Peyer's patch (tissue), 4 donors: ENCODE measurements at regions not wholly inside any gene's neighbourhood (a gene's known extent, or its start where the extent isn't known, plus 50 kb on each side); places are given as distances from the start of the nearest gene placed in this dataset.
"Not testable (repeated sequence)": the region's sequence is repeated elsewhere in the genome, so short reads cannot be mapped to it uniquely, and the experiment has no call there.

ENCODE experiments used
- DNase-seq, 3 donors: peaks; one replicate each; pipeline ENCODE4 v3.0.0-alpha.2; 2017 to 2019
- H3K27ac ChIP-seq, 4 donors: fragments of 200-600 bp; sonication (generic); one replicate each; pipeline ENCODE4 v1.5.1; 2016 to 2019
- H3K27me3 ChIP-seq, 2 donors: fragments of 200-600 bp; sonication (generic); one replicate each; pipeline ENCODE4 v1.5.1; 2019
- H3K36me3 ChIP-seq, 3 donors: fragments of 200-600 bp; sonication (generic); one replicate each; pipeline ENCODE4 v1.5.1; 2016 to 2019
- H3K4me1 ChIP-seq, 4 donors: fragments of 200-600 bp; sonication (generic); one replicate each; pipeline ENCODE4 v1.5.1; 2016 to 2019
- H3K4me3 ChIP-seq, 4 donors: fragments of 200-600 bp; sonication (generic); 1 replicate in 3 of 4; 2 replicates in 1 of 4; pipeline ENCODE4 v1.5.1; 2016 to 2019; ENCODE audit warnings: mild to moderate bottlenecking in 1 of 4
- H3K9me3 ChIP-seq, 4 donors: fragments of 200-600 bp; sonication (generic); one replicate each; pipeline ENCODE4 v1.5.1; 2016 to 2019; ENCODE audit warnings: mild to moderate bottlenecking in 1 of 4
- CTCF ChIP-seq, 6 experiments: fragments of 450-650 bp in 4 of 6; fragments of 200-600 bp in 2 of 6; sonication (generic) in 1 of 6; IDR thresholded peaks; one replicate each; pipeline ENCODE4 v1.5.1; 2017 to 2019; ENCODE audit warnings: antibody characterized with exemption in 6 of 6, mild to moderate bottlenecking in 3 of 6, moderate library complexity in 1 of 6
- POLR2A ChIP-seq, 2 donors: fragments of 450-650 bp; IDR thresholded peaks; one replicate each; pipeline ENCODE4 v1.5.1; 2017; ENCODE audit warnings: antibody characterized with exemption in 2 of 2, mild to moderate bottlenecking in 2 of 2, moderate library complexity in 2 of 2

- Histone ChIP-seq H3K27me3 (no peaks in the 10 kb centered on the region), H3K4me1 (no peaks in the 10 kb centered on the region), H3K9me3 (no peaks in the 10 kb centered on the region), H3K36me3 (no peaks in the 10 kb centered on the region), H3K4me3 (no peak overlapping the region), H3K27ac (no peak overlapping the region)
- DNase-seq, result no peak
- no peak for TF ChIP-seq POLR2A (IDR thresholded peaks at IDR 0.05)
- TF ChIP-seq CTCF (IDR thresholded peaks at IDR 0.05), result no peak
These were observed 247.0 kb downstream of the YTHDC2 start for GRCh38 chr5:113760486-113760885.

GRCh38 chr5:113761594-113761993 lies 248.1 kb downstream of the YTHDC2 start:
- no peak for DNase-seq
- Histone ChIP-seq H3K4me3 (no peak overlapping the region), H3K4me1 (no peaks in the 10 kb centered on the region), H3K36me3 (no peaks in the 10 kb centered on the region), H3K27ac (no peak overlapping the region), H3K27me3 (no peaks in the 10 kb centered on the region), H3K9me3 (no peaks in the 10 kb centered on the region)
- TF ChIP-seq POLR2A (IDR thresholded peaks at IDR 0.05) (no peak), CTCF (IDR thresholded peaks at IDR 0.05) (no peak)

GRCh38 chr5:113764382-113764781 lies 250.9 kb downstream of the YTHDC2 start:
- TF ChIP-seq POLR2A (IDR thresholded peaks at IDR 0.05) (no peak), CTCF (IDR thresholded peaks at IDR 0.05) (no peak)
- no peak overlapping the region for H3K27ac ChIP-seq
- H3K9me3 ChIP-seq, result peaks cover 0 to 6% (median 0%) of the 10 kb centered on the region in 4 donors
- no peaks in the 10 kb centered on the region for H3K4me1 ChIP-seq
- no peaks in the 10 kb centered on the region for H3K27me3 ChIP-seq
- no peak for DNase-seq
- H3K4me3 ChIP-seq, result no peak overlapping the region
- no peaks in the 10 kb centered on the region for H3K36me3 ChIP-seq

- not testable (repeated sequence) for H3K36me3 ChIP-seq, H3K27me3 ChIP-seq, H3K9me3 ChIP-seq, H3K4me3 ChIP-seq, H3K4me1 ChIP-seq, DNase-seq, H3K27ac ChIP-seq
These were observed 253.3 kb downstream of the YTHDC2 start for GRCh38 chr5:113766827-113767226.

GRCh38 chr5:113770648-113771047 lies 257.2 kb downstream of the YTHDC2 start:
- Histone ChIP-seq H3K27me3 (no peaks in the 10 kb centered on the region), H3K9me3 (peaks cover 0 to 6% (median 0%) of the 10 kb centered on the region in 4 donors), H3K4me1 (no peaks in the 10 kb centered on the region), H3K36me3 (no peaks in the 10 kb centered on the region), H3K4me3 (no peak overlapping the region), H3K27ac (no peak overlapping the region)
- TF ChIP-seq CTCF (IDR thresholded peaks at IDR 0.05) (no peak), POLR2A (IDR thresholded peaks at IDR 0.05) (no peak)
- no peak for DNase-seq

- Histone ChIP-seq H3K36me3 (no peaks in the 10 kb centered on the region), H3K27me3 (no peaks in the 10 kb centered on the region), H3K27ac (no peak overlapping the region), H3K4me1 (no peaks in the 10 kb centered on the region), H3K9me3 (peaks cover 0 to 6% (median 0%) of the 10 kb centered on the region in 4 donors), H3K4me3 (no peak overlapping the region)
- TF ChIP-seq POLR2A (IDR thresholded peaks at IDR 0.05), result no peak
- TF ChIP-seq CTCF (IDR thresholded peaks at IDR 0.05), result no peak
- DNase-seq, result no peak
These were observed 258.0 kb downstream of the YTHDC2 start for GRCh38 chr5:113771483-113771882.
